DOHH2 (cell line): ENCODE measurements at regions not wholly inside any gene's neighbourhood (a gene's known extent, or its start where the extent isn't known, plus 50 kb on each side); places are given as distances from the start of the nearest gene placed in this dataset.

Experiments
- CTCF ChIP-seq: fragments of 200-600 bp; sonication (generic); IDR thresholded peaks from one replicate; pipeline ENCODE4 v1.5.1; 2014; ENCODE audit warnings: antibody characterized with exemption, mild to moderate bottlenecking, low read depth, low read length; ENCODE audit not compliant: poor library complexity, severe bottlenecking
- EZH2phosphoT487 ChIP-seq: fragments of 200-600 bp; sonication (generic); IDR thresholded peaks from 2 replicates; pipeline ENCODE4 v1.6.1; 2017; ENCODE audit warnings: borderline replicate concordance, mild to moderate bottlenecking, antibody characterized with exemption, low read length, moderate library complexity, mixed read lengths

- TF ChIP-seq CTCF (no peak), EZH2phosphoT487 (no peak)
Observed at GRCh38 chr6:140205795-140206593, 831.5 kb upstream of the CITED2 start.
